PC-3 (cell line): ENCODE measurements at regions not wholly inside any gene's neighbourhood (a gene's known extent, or its start where the extent isn't known, plus 50 kb on each side); places are given as distances from the start of the nearest gene placed in this dataset.

Source experiments
- ATAC-seq: fragments of 200-7000 bp; cut with Tn5 transposase; 2 replicates; pipeline ENCODE4 v1.9.1; 2020; ENCODE audit warnings: mild to moderate bottlenecking, moderate library complexity
- BruUV-seq: library from RNA; stranded (reverse); fragments of 400-500 nt; replicated peaks from 2 replicates; lab custom pipeline; 2021; lab: Mats Ljungman, UMichigan
- CTCF ChIA-PET: fragments of 300-600 bp; sonication (Branson Sonifier 250); formaldehyde crosslinking; loops from one replicate; lab custom pipeline; 2022; ENCODE audit warnings: antibody characterized with exemption; lab: Charles Lee
- POLR2A ChIA-PET: fragments of 300-600 bp; sonication (Branson Sonifier 250); formaldehyde crosslinking; loops from one replicate; lab custom pipeline; 2022; ENCODE audit warnings: antibody characterized with exemption; ENCODE audit not compliant: unreplicated experiment; lab: Charles Lee
- DNase-seq: peaks from one replicate; pipeline ENCODE4 v3.0.0-alpha.2; 2015
- H2AFZ ChIP-seq: fragments of 300-600 bp; sonication (generic); 2 replicates; pipeline ENCODE4 v1.6.0; 2016; ENCODE audit warnings: antibody characterized with exemption, low read length
- H3F3A ChIP-seq: fragments of 300-600 bp; sonication (generic); one replicate; pipeline ENCODE4 v1.6.0; 2017; ENCODE audit warnings: antibody characterized with exemption, low read length, control low read depth, mild to moderate bottlenecking; ENCODE audit not compliant: unreplicated experiment
- H3K27ac ChIP-seq: fragments of 300-600 bp; sonication (generic); 2 replicates; pipeline ENCODE4 v1.5.1; 2016; ENCODE audit warnings: mild to moderate bottlenecking, low read length
- H3K27me3 ChIP-seq: fragments of 300-600 bp; sonication (generic); 2 replicates; pipeline ENCODE4 v1.6.1; 2016; ENCODE audit warnings: low read length, mixed read lengths
- H3K36me3 ChIP-seq: fragments of 300-600 bp; sonication (generic); 2 replicates; pipeline ENCODE4 v1.6.1; 2016; ENCODE audit warnings: low read depth, mixed run types, low read length, mixed read lengths
- H3K4me1 ChIP-seq: fragments of 300-600 bp; sonication (generic); 2 replicates; pipeline ENCODE4 v1.5.1; 2016; ENCODE audit warnings: low read length; ENCODE audit not compliant: insufficient read depth
- H3K4me2 ChIP-seq: fragments of 300-600 bp; sonication (generic); 2 replicates; pipeline ENCODE4 v1.6.0; 2016; ENCODE audit warnings: low read length
- H3K4me3 ChIP-seq: fragments of 300-600 bp; sonication (generic); 2 replicates; pipeline ENCODE4 v1.5.1; 2016; ENCODE audit warnings: mild to moderate bottlenecking, low read length, mixed read lengths
- H3K79me2 ChIP-seq: fragments of 300-600 bp; sonication (generic); 2 replicates; pipeline ENCODE4 v1.6.1; 2017; ENCODE audit warnings: low read length, mixed read lengths
- H3K9ac ChIP-seq: fragments of 300-600 bp; sonication (generic); 2 replicates; pipeline ENCODE4 v1.6.0; 2016; ENCODE audit warnings: mild to moderate bottlenecking, low read length
- H3K9me2 ChIP-seq: fragments of 300-600 bp; sonication (generic); replicated peaks from 2 replicates; pipeline ENCODE4 v1.6.1; 2016; ENCODE audit warnings: mixed run types, low read length, mixed read lengths
- H3K9me3 ChIP-seq: fragments of 300-600 bp; sonication (generic); 2 replicates; pipeline ENCODE4 v1.6.1; 2016; ENCODE audit warnings: low read length, mixed read lengths
- H4K20me1 ChIP-seq: fragments of 300-600 bp; sonication (generic); 2 replicates; pipeline ENCODE4 v1.6.1; 2016; ENCODE audit warnings: low read length, mixed read lengths
- CTCF ChIP-seq: fragments of 300-600 bp; sonication (generic); conservative IDR thresholded peaks from 2 replicates; pipeline ENCODE4 v1.5.1; 2017; ENCODE audit warnings: antibody characterized with exemption, low read depth, mild to moderate bottlenecking, low read length
- EZH2 ChIP-seq: fragments of 300-600 bp; sonication (generic); IDR thresholded peaks from one replicate; pipeline ENCODE4 v1.6.1; 2017; ENCODE audit warnings: antibody characterized with exemption, mild to moderate bottlenecking, low read length; ENCODE audit not compliant: unreplicated experiment
- EZH2phosphoT487 ChIP-seq: fragments of 300-600 bp; sonication (generic); IDR thresholded peaks from 2 replicates; pipeline ENCODE4 v1.6.1; 2018; ENCODE audit warnings: mild to moderate bottlenecking, antibody characterized with exemption, low read length, borderline replicate concordance
- intact Hi-C: fragments of 100-400 bp; cut with micrococcal nuclease; formaldehyde crosslinking; loops from 2 replicates; pipeline ENCODE4 v1.9.0; 2023

- ChIA-PET POLR2A (no interaction called here), CTCF (no interaction called here)
- DNase-seq (no peak), ATAC-seq (no peak)
- H3K4me3 ChIP-seq, result no peak overlapping the region
- intact Hi-C loops, result no loop called here
- no peak for TF ChIP-seq CTCF
- TF ChIP-seq EZH2phosphoT487, result no peak
- no peak for TF ChIP-seq EZH2
- H3K27ac ChIP-seq, result no peak overlapping the region
- no peaks in the 10 kb centered on the region for H3K27me3 ChIP-seq
- no peaks in the 10 kb centered on the region for H3K4me1 ChIP-seq
- H3K9me2 ChIP-seq, result no peaks in the 10 kb centered on the region
- no peak overlapping the region for H3K4me2 ChIP-seq
- no peaks in the 10 kb centered on the region for H3F3A ChIP-seq
- no peak overlapping the region for H3K9ac ChIP-seq
- no peaks in the 10 kb centered on the region for H3K36me3 ChIP-seq
- no peaks in the 10 kb centered on the region for H3K9me3 ChIP-seq
- H3K79me2 ChIP-seq, result no peaks in the 10 kb centered on the region
- no peaks in the 10 kb centered on the region for H4K20me1 ChIP-seq
- no peak overlapping the region for H2AFZ ChIP-seq
- BruUV-seq, result no TSS peak
Measured at GRCh38 chr1:29497395-29498125, 261.2 kb downstream of the PTPRU start.

GRCh38 chr1:29496701-29497100 lies 260.4 kb downstream of the PTPRU start:
- POLR2A ChIA-PET, result no interaction called here

More at GRCh38 chr1:29496701-29497100, 260.4 kb downstream of the PTPRU start:
- no peak overlapping the region for H3K9ac ChIP-seq
- no peaks in the 10 kb centered on the region for H3K9me2 ChIP-seq
- H3K4me1 ChIP-seq, result no peaks in the 10 kb centered on the region
- DNase-seq (no peak), ATAC-seq (no peak)
- H4K20me1 ChIP-seq, result no peaks in the 10 kb centered on the region
- H3K27me3 ChIP-seq, result no peaks in the 10 kb centered on the region
- intact Hi-C loops, result no loop called here
- H2AFZ ChIP-seq, result no peak overlapping the region
- no peaks in the 10 kb centered on the region for H3F3A ChIP-seq
- H3K36me3 ChIP-seq, result no peaks in the 10 kb centered on the region
- TF ChIP-seq CTCF, result no peak
- TF ChIP-seq EZH2phosphoT487, result no peak
- no peak for TF ChIP-seq EZH2
- CTCF ChIA-PET, result no interaction called here
- H3K4me3 ChIP-seq, result no peak overlapping the region
- BruUV-seq, result no TSS peak
- no peaks in the 10 kb centered on the region for H3K79me2 ChIP-seq
- H3K9me3 ChIP-seq, result no peaks in the 10 kb centered on the region
- H3K27ac ChIP-seq, result no peak overlapping the region
- H3K4me2 ChIP-seq, result no peak overlapping the region
